ENCODE measurements at regions not wholly inside any gene's neighbourhood (a gene's known extent, or its start where the extent isn't known, plus 50 kb on each side); places are given as distances from the start of the nearest gene placed in this dataset.

DNA sequence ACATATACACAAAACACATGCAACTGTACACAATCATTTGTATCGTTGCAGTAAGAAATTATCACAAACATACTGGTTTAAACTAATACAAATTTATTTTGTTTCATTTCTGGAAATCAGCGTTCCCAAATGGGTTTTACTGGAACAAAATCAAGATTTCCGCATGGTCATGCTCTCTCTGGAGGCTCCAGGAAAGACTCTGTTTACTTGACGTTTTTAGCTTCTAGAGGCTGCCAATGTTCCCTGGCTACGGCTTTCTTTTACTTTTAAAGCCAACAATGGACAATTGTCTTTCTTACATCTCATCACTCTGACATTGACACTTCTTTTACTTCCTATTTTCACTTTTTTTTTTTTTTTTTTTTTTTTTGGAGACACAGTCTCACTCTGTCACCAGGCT lies 793.1 kb downstream of the CDH9 start:
- H3K27ac ChIP-seq (ENCODE audit: insufficient read depth, low read length): no peak overlapping the region
- no peaks in the 10 kb centered on the region for H4K20me1 ChIP-seq (ENCODE audit: control insufficient read depth, extremely low read depth, insufficient read depth, low read length)
- H3K4me2 ChIP-seq (ENCODE audit: extremely low read depth, insufficient read depth, low read length): no peak overlapping the region
- no peaks in the 10 kb centered on the region for H3K79me2 ChIP-seq (ENCODE audit: control insufficient read depth, insufficient read depth, low read length)
- no peak overlapping the region for H3K4me3 ChIP-seq (replicated peaks in 1 of 4; ENCODE audit: control extremely low read depth in 1 of 4, insufficient read depth in 1 of 4, low read depth in 3 of 4, low read length in 4 of 4)
- no peak overlapping the region for H3K9ac ChIP-seq (ENCODE audit: insufficient read depth, low read length)
- no peaks in the 10 kb centered on the region for H3K36me3 ChIP-seq (ENCODE audit: control insufficient read depth, insufficient read depth, low read length)
- H2AFZ ChIP-seq (ENCODE audit: low read length): no peak overlapping the region
- no peaks in the 10 kb centered on the region for H3K27me3 ChIP-seq (ENCODE audit: control insufficient read depth, insufficient read depth, low read length)
- no peaks in the 10 kb centered on the region for H3K9me3 ChIP-seq (ENCODE audit: control insufficient read depth, insufficient read depth, low read depth, low read length)
- no peak for TF ChIP-seq EZH2 (IDR thresholded peaks at IDR 0.05; ENCODE audit: low read length, missing control alignments)
- TF ChIP-seq, protein P1, sequence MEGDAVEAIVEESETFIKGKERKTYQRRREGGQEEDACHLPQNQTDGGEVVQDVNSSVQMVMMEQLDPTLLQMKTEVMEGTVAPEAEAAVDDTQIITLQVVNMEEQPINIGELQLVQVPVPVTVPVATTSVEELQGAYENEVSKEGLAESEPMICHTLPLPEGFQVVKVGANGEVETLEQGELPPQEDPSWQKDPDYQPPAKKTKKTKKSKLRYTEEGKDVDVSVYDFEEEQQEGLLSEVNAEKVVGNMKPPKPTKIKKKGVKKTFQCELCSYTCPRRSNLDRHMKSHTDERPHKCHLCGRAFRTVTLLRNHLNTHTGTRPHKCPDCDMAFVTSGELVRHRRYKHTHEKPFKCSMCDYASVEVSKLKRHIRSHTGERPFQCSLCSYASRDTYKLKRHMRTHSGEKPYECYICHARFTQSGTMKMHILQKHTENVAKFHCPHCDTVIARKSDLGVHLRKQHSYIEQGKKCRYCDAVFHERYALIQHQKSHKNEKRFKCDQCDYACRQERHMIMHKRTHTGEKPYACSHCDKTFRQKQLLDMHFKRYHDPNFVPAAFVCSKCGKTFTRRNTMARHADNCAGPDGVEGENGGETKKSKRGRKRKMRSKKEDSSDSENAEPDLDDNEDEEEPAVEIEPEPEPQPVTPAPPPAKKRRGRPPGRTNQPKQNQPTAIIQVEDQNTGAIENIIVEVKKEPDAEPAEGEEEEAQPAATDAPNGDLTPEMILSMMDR (conservative IDR thresholded peaks at IDR 0.05 in 1 of 2, IDR thresholded peaks at IDR 0.05 in 1 of 2; ENCODE audit: low read depth in 1 of 2, low read length in 2 of 2): no peak
- H3K4me1 ChIP-seq (ENCODE audit: control insufficient read depth, extremely low read depth, insufficient read depth, low read length): no peaks in the 10 kb centered on the region
- DNase-seq (ENCODE audit: low read depth in 2 of 2): no peak

DNA sequence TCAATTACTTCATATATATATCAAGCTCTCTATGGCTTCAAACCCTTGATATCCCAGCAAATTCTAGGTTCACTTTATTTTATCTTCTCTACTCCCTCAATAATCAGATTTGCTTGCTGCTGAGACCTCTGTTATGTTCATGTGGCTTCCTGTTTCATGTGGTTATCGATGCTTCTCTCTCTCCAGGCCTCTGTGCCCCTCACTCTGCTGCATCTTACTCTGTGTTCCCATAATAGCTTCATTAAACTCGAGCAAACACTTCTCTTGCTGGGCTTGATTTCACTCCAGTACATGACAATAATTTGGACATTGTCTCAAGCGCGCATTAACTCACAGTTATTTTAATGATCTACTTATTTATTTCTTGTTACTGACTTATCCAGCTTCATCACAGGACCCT lies 798.8 kb downstream of the CDH9 start:
- no peak overlapping the region for H3K4me2 ChIP-seq (ENCODE audit: extremely low read depth, insufficient read depth, low read length)
- TF ChIP-seq, protein P1 (conservative IDR thresholded peaks at IDR 0.05 in 1 of 2, IDR thresholded peaks at IDR 0.05 in 1 of 2; ENCODE audit: low read depth in 1 of 2, low read length in 2 of 2): no peak
- no peak for TF ChIP-seq EZH2 (IDR thresholded peaks at IDR 0.05; ENCODE audit: low read length, missing control alignments)
- no peaks in the 10 kb centered on the region for H3K4me1 ChIP-seq (ENCODE audit: control insufficient read depth, extremely low read depth, insufficient read depth, low read length)
- H3K9me3 ChIP-seq (ENCODE audit: control insufficient read depth, insufficient read depth, low read depth, low read length): no peaks in the 10 kb centered on the region
- no peaks in the 10 kb centered on the region for H3K36me3 ChIP-seq (ENCODE audit: control insufficient read depth, insufficient read depth, low read length)
- no peak overlapping the region for H3K9ac ChIP-seq (ENCODE audit: insufficient read depth, low read length)
- H4K20me1 ChIP-seq (ENCODE audit: control insufficient read depth, extremely low read depth, insufficient read depth, low read length): no peaks in the 10 kb centered on the region
- H2AFZ ChIP-seq (ENCODE audit: low read length): no peak overlapping the region
- H3K79me2 ChIP-seq (ENCODE audit: control insufficient read depth, insufficient read depth, low read length): no peaks in the 10 kb centered on the region
- H3K27ac ChIP-seq (ENCODE audit: insufficient read depth, low read length): no peak overlapping the region
- H3K4me3 ChIP-seq (replicated peaks in 1 of 4; ENCODE audit: control extremely low read depth in 1 of 4, insufficient read depth in 1 of 4, low read depth in 3 of 4, low read length in 4 of 4): no peak overlapping the region
- no peaks in the 10 kb centered on the region for H3K27me3 ChIP-seq (ENCODE audit: control insufficient read depth, insufficient read depth, low read length)
- no peak for DNase-seq (ENCODE audit: low read depth in 2 of 2)

DNA sequence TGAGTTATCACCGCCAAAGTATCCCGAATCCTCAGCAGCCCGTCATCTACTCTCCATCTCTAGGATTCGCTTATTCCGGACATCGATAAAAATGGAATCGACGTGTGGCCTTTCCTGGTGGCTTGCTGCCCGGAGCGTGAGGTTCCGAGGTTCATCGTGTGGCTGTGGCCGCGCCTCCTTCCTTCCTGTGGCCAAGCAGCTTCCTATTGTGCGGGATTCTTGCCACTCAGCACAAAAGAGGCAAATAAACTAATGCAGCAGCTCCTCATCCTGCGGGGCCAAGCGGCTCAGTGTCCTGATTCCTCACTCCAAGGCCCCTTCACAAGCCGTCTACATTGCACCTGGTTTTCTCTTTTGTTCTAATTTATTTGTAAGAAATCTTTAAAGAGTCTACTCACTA lies 800.9 kb downstream of the CDH9 start:
- Histone ChIP-seq H2AFZ (ENCODE audit: low read length) (no peak overlapping the region), H4K20me1 (ENCODE audit: control insufficient read depth, extremely low read depth, insufficient read depth, low read length) (no peaks in the 10 kb centered on the region), H3K9me3 (ENCODE audit: control insufficient read depth, insufficient read depth, low read depth, low read length) (no peaks in the 10 kb centered on the region), H3K79me2 (ENCODE audit: control insufficient read depth, insufficient read depth, low read length) (no peaks in the 10 kb centered on the region), H3K27ac (ENCODE audit: insufficient read depth, low read length) (no peak overlapping the region), H3K4me3 (replicated peaks in 1 of 4; ENCODE audit: control extremely low read depth in 1 of 4, insufficient read depth in 1 of 4, low read depth in 3 of 4, low read length in 4 of 4) (no peak overlapping the region), H3K4me1 (ENCODE audit: control insufficient read depth, extremely low read depth, insufficient read depth, low read length) (no peaks in the 10 kb centered on the region), H3K4me2 (ENCODE audit: extremely low read depth, insufficient read depth, low read length) (no peak overlapping the region), H3K36me3 (ENCODE audit: control insufficient read depth, insufficient read depth, low read length) (no peaks in the 10 kb centered on the region), H3K27me3 (ENCODE audit: control insufficient read depth, insufficient read depth, low read length) (no peaks in the 10 kb centered on the region), H3K9ac (ENCODE audit: insufficient read depth, low read length) (no peak overlapping the region)
- TF ChIP-seq, protein P1 (conservative IDR thresholded peaks at IDR 0.05 in 1 of 2, IDR thresholded peaks at IDR 0.05 in 1 of 2; ENCODE audit: low read depth in 1 of 2, low read length in 2 of 2): no peak
- no peak for TF ChIP-seq EZH2 (IDR thresholded peaks at IDR 0.05; ENCODE audit: low read length, missing control alignments)
- no peak for DNase-seq (ENCODE audit: low read depth in 2 of 2)
